H1 (cell line): ENCODE measurements at regions not wholly inside any gene's neighbourhood (a gene's known extent, or its start where the extent isn't known, plus 50 kb on each side); places are given as distances from the start of the nearest gene placed in this dataset.

ENCODE experiments used
- CTCF ChIA-PET: fragments of 300-600 bp; sonication (Branson Sonifier 250); formaldehyde crosslinking; loops from one replicate; lab custom pipeline; 2021; ENCODE audit not compliant: partially characterized antibody; lab: Charles Lee
- POLR2A ChIA-PET: fragments of 300-600 bp; sonication (Branson Sonifier 250); formaldehyde crosslinking; loops from one replicate; lab custom pipeline; 2021; ENCODE audit warnings: inconsistent platforms; ENCODE audit not compliant: partially characterized antibody; lab: Charles Lee
- DNase-seq, 2 experiments: peaks; one replicate each; pipeline versions ENCODE4 v3.0.0 to v3.0.0-alpha.2; 2010 to 2022; ENCODE audit warnings: low spot score in 2 of 2, low read depth in 1 of 2, mixed read lengths in 1 of 2
- FAIRE-seq: peaks from 2 replicates; lab custom pipeline; 2011; peaks lifted over from hg19 to GRCh38; lab: Jason Lieb, UNC
- H2AFZ ChIP-seq: 2 replicates; pipeline ENCODE4 v1.8.1; 2012; ENCODE audit warnings: low read length, inconsistent platforms
- H2AK5ac ChIP-seq: 2 replicates; pipeline ENCODE4 v1.6.1; 2013; ENCODE audit warnings: low read depth, low read length
- H2BK120ac ChIP-seq: replicated peaks from 2 replicates; pipeline ENCODE3; 2013; ENCODE audit warnings: low read depth, low read length, inconsistent platforms
- H2BK12ac ChIP-seq: 2 replicates; pipeline ENCODE4 v1.6.1; 2013; ENCODE audit warnings: low read depth, low read length
- H2BK15ac ChIP-seq: 2 replicates; pipeline ENCODE4 v1.6.1; 2013; ENCODE audit warnings: low read length
- H2BK20ac ChIP-seq: 2 replicates; pipeline ENCODE4 v1.6.1; 2013; ENCODE audit warnings: low read length
- H2BK5ac ChIP-seq: 2 replicates; pipeline ENCODE4 v1.6.1; 2013; ENCODE audit warnings: low read depth, low read length
- H3K14ac ChIP-seq: 2 replicates; pipeline ENCODE4 v1.6.1; 2013; ENCODE audit warnings: inconsistent platforms; ENCODE audit not compliant: insufficient read length
- H3K18ac ChIP-seq: 2 replicates; pipeline ENCODE4 v1.6.1; 2013; ENCODE audit warnings: low read length; ENCODE audit errors: extremely low read depth
- H3K23ac ChIP-seq: 2 replicates; pipeline ENCODE4 v1.6.1; 2013; ENCODE audit warnings: inconsistent platforms; ENCODE audit not compliant: insufficient read length
- H3K23me2 ChIP-seq: 2 replicates; pipeline ENCODE4 v1.6.1; 2013; ENCODE audit warnings: low read depth, low read length
- H3K27ac ChIP-seq: 2 replicates; pipeline ENCODE4 v1.6.1; 2011; ENCODE audit warnings: low read depth, low read length, inconsistent platforms
- H3K27me3 ChIP-seq, 4 experiments: replicated peaks in 1 of 4; 1 replicate in 1 of 4; 2 replicates in 3 of 4; pipeline versions ENCODE4 v1.6.1 to v1.8.1; 2011 to 2013; ENCODE audit warnings: low read length in 3 of 4, mild to moderate bottlenecking in 3 of 4, inconsistent platforms in 2 of 4, mixed read lengths in 2 of 4, moderate library complexity in 1 of 4; ENCODE audit not compliant: control insufficient read depth in 3 of 4, insufficient read depth in 3 of 4; ENCODE audit errors: extremely low read depth in 1 of 4
- H3K36me3 ChIP-seq, 4 experiments: 2 replicates each; pipeline versions ENCODE4 v1.6.1 to v1.8.1; 2011 to 2013; ENCODE audit warnings: mild to moderate bottlenecking in 4 of 4, low read length in 3 of 4, moderate library complexity in 2 of 4, control low read depth in 1 of 4, inconsistent platforms in 1 of 4; ENCODE audit not compliant: insufficient read depth in 4 of 4, control insufficient read depth in 2 of 4
- H3K4ac ChIP-seq: replicated peaks from 2 replicates; pipeline ENCODE3; 2013; ENCODE audit warnings: low read length, low read depth, mixed read lengths, inconsistent platforms; ENCODE audit not compliant: insufficient read length
- H3K4me1 ChIP-seq, 4 experiments: replicated peaks in 1 of 4; 1 replicate in 1 of 4; 2 replicates in 3 of 4; pipeline versions ENCODE4 v1.6.1 to v1.8.1; 2011 to 2013; ENCODE audit warnings: low read length in 3 of 4, inconsistent platforms in 2 of 4, mixed read lengths in 1 of 4; ENCODE audit not compliant: insufficient read depth in 4 of 4, control insufficient read depth in 3 of 4
- H3K4me2 ChIP-seq, 2 experiments: 2 replicates each; pipeline versions ENCODE4 v1.6.1 to v1.8.1; 2011 to 2013; ENCODE audit warnings: low read depth in 2 of 2, low read length in 2 of 2, control low read depth in 1 of 2, inconsistent platforms in 1 of 2, mild to moderate bottlenecking in 1 of 2; ENCODE audit not compliant: insufficient read depth in 1 of 2
- H3K4me3 ChIP-seq, 4 experiments: fragments of 200-600, 300-600 bp in 1 of 4; sonication (generic), shearing (Covaris generic), sonication (Bioruptor Twin) in 1 of 4; 2 replicates each; pipeline versions ENCODE4 v1.5.1 to v1.8.1; 2011 to 2016; ENCODE audit warnings: low read length in 4 of 4, low read depth in 3 of 4, control low read depth in 2 of 4, inconsistent platforms in 2 of 4, mild to moderate bottlenecking in 2 of 4, mixed read lengths in 1 of 4, moderate library complexity in 1 of 4; ENCODE audit not compliant: insufficient read depth in 2 of 4; ENCODE audit errors: extremely low read depth in 1 of 4
- H3K56ac ChIP-seq: replicated peaks from 2 replicates; pipeline ENCODE3; 2013; ENCODE audit warnings: low read depth, mild to moderate bottlenecking, mixed read lengths, low read length, inconsistent platforms; ENCODE audit not compliant: insufficient read length
- H3K79me1 ChIP-seq: 2 replicates; pipeline ENCODE4 v1.6.1; 2013; ENCODE audit warnings: low read depth, low read length, control low read depth
- H3K79me2 ChIP-seq, 2 experiments: 2 replicates each; pipeline versions ENCODE4 v1.6.1 to v1.8.1; 2012 to 2013; ENCODE audit warnings: low read length in 2 of 2, mild to moderate bottlenecking in 2 of 2, inconsistent platforms in 1 of 2; ENCODE audit not compliant: insufficient read depth in 2 of 2, control insufficient read depth in 1 of 2
- H3K9ac ChIP-seq, 4 experiments: replicated peaks in 1 of 4; 1 replicate in 1 of 4; 2 replicates in 3 of 4; pipeline versions ENCODE4 v1.6.1 to v1.8.1; 2011 to 2013; ENCODE audit warnings: low read depth in 3 of 4, low read length in 3 of 4, control low read depth in 2 of 4, mild to moderate bottlenecking in 2 of 4, moderate library complexity in 2 of 4, inconsistent platforms in 1 of 4; ENCODE audit errors: extremely low read depth in 1 of 4
- H3K9me3 ChIP-seq, 2 experiments: 2 replicates each; pipeline versions ENCODE4 v1.6.1 to v1.8.1; 2012 to 2013; ENCODE audit warnings: mild to moderate bottlenecking in 2 of 2, moderate library complexity in 2 of 2, control low read depth in 1 of 2, inconsistent platforms in 1 of 2, low read depth in 1 of 2, low read length in 1 of 2, mixed read lengths in 1 of 2; ENCODE audit not compliant: insufficient read depth in 2 of 2
- H4K20me1 ChIP-seq, 2 experiments: replicated peaks in 1 of 2; 2 replicates each; pipeline versions ENCODE3 to v1.8.1; 2011 to 2013; ENCODE audit warnings: inconsistent platforms in 2 of 2, low read length in 2 of 2, mild to moderate bottlenecking in 1 of 2; ENCODE audit not compliant: insufficient read depth in 2 of 2, control insufficient read depth in 1 of 2
- H4K5ac ChIP-seq: 2 replicates; pipeline ENCODE4 v1.6.1; 2013; ENCODE audit warnings: low read length, low read depth, mixed read lengths, inconsistent platforms; ENCODE audit not compliant: insufficient read length
- H4K8ac ChIP-seq: 2 replicates; pipeline ENCODE4 v1.8.0; 2013; ENCODE audit warnings: mild to moderate bottlenecking, moderate library complexity, low read length, inconsistent platforms; ENCODE audit not compliant: insufficient read depth; ENCODE audit errors: extremely low read depth
- H4K91ac ChIP-seq: replicated peaks from 2 replicates; pipeline ENCODE3; 2013; ENCODE audit warnings: low read length, mixed read lengths, inconsistent platforms; ENCODE audit not compliant: insufficient read length
- ATF2 ChIP-seq: IDR thresholded peaks from 2 replicates; pipeline ENCODE4 v1.6.1; 2012; ENCODE audit warnings: low read length, inconsistent platforms
- CBX5 ChIP-seq: fragments of 300-800, 300-1000 bp; sonication (generic); IDR thresholded peaks from 2 replicates; pipeline ENCODE4 v1.7.1; 2016; ENCODE audit warnings: antibody characterized with exemption, low read length, low read depth
- CEBPB ChIP-seq: IDR thresholded peaks from 2 replicates; pipeline ENCODE4 v1.6.1; 2012; ENCODE audit warnings: low read depth, low read length
- CHD2 ChIP-seq: IDR thresholded peaks from 2 replicates; pipeline ENCODE4 v1.6.1; 2012; ENCODE audit warnings: low read length, improper control_type of control experiment
- GTF2F1 ChIP-seq: IDR thresholded peaks from 2 replicates; pipeline ENCODE4 v1.6.1; 2012; ENCODE audit warnings: low read depth, low read length, improper control_type of control experiment, borderline replicate concordance
- KDM4A ChIP-seq: IDR thresholded peaks from one replicate; pipeline ENCODE4 v1.7.1; 2012; ENCODE audit warnings: low read depth, mild to moderate bottlenecking, moderate library complexity, low read length, inconsistent platforms; ENCODE audit not compliant: severe bottlenecking
- NANOG ChIP-seq: IDR thresholded peaks from 2 replicates; pipeline ENCODE4 v1.6.1; 2011; ENCODE audit warnings: low read length, low read depth, mild to moderate bottlenecking, inconsistent platforms; ENCODE audit not compliant: insufficient read depth, poor library complexity, severe bottlenecking
- RFX5 ChIP-seq: IDR thresholded peaks from 2 replicates; pipeline ENCODE4 v1.6.1; 2011; ENCODE audit warnings: low read depth, low read length, improper control_type of control experiment, borderline replicate concordance
- SIN3A ChIP-seq, 2 experiments: IDR thresholded peaks in 1 of 2; conservative IDR thresholded peaks in 1 of 2; 2 replicates each; pipeline ENCODE4 v1.6.1; 2011 to 2012; ENCODE audit warnings: low read length in 2 of 2, improper control_type of control experiment in 1 of 2, low read depth in 1 of 2, mild to moderate bottlenecking in 1 of 2
- SUZ12 ChIP-seq: fragments of 200-600 bp; sonication (generic); IDR thresholded peaks from 2 replicates; pipeline ENCODE4 v1.6.1; 2012; ENCODE audit warnings: mild to moderate bottlenecking, inconsistent platforms, low read length, moderate library complexity, mixed read lengths
- TAF7 ChIP-seq: optimal IDR thresholded peaks from 2 replicates; pipeline ENCODE3; 2011; ENCODE audit warnings: low read depth, mild to moderate bottlenecking, inconsistent platforms, low read length, moderate library complexity, borderline replicate concordance
- TBP ChIP-seq: IDR thresholded peaks from 2 replicates; pipeline ENCODE4 v1.6.1; 2011; ENCODE audit warnings: low read depth, low read length, improper control_type of control experiment
- TEAD4 ChIP-seq: IDR thresholded peaks from 2 replicates; pipeline ENCODE4 v1.6.1; 2012; ENCODE audit warnings: low read depth, low read length, inconsistent platforms, mixed read lengths
- WGBS, 2 experiments: shearing (Covaris generic) in 1 of 2; methylation state at CpG; one replicate each; pipeline versions ENCODE4 v1.1.6 to v1.1.7; 2013 to 2015; ENCODE audit warnings: low lambda C conversion rate in 2 of 2, mixed read lengths in 2 of 2, inconsistent platforms in 1 of 2, low coverage in 1 of 2, missing lambda C conversion rate in 1 of 2; ENCODE audit not compliant: insufficient replicate concordance in 2 of 2, insufficient coverage in 1 of 2, insufficient read length in 1 of 2; ENCODE audit errors: extremely low coverage in 1 of 2, missing lambda C conversion rate in 1 of 2; 5-methylcytosine and 5-hydroxymethylcytosine counted together

GRCh38 chr4:181646864-181647263 lies 596.3 kb upstream of the TENM3 start:
- H3K27ac ChIP-seq: no peak overlapping the region
- ChIA-PET CTCF (no interaction called here), POLR2A (no interaction called here)
- WGBS, 2 experiments: 91% methylated on average over 6 of the region's 6 CpGs; no CpG with 5 or more reads in 1 of the 2 experiments
- no peak overlapping the region for H2AK5ac ChIP-seq
- no peaks in the 10 kb centered on the region for H3K36me3 ChIP-seq
- no peak overlapping the region for H2BK5ac ChIP-seq
- no peaks in the 10 kb centered on the region for H3K4me1 ChIP-seq
- no peaks in the 10 kb centered on the region for H3K23me2 ChIP-seq
- H3K79me2 ChIP-seq: no peaks in the 10 kb centered on the region
- H2BK120ac ChIP-seq: no peak overlapping the region
- no peak overlapping the region for H3K56ac ChIP-seq
- no peak overlapping the region for H3K4ac ChIP-seq
- H4K5ac ChIP-seq: no peak overlapping the region
- H3K4me2 ChIP-seq: no peak overlapping the region
- H3K4me3 ChIP-seq: no peak overlapping the region
- no peak overlapping the region for H2BK20ac ChIP-seq
- no peak overlapping the region for H2AFZ ChIP-seq
- no peak overlapping the region for H3K14ac ChIP-seq
- no peak overlapping the region for H2BK12ac ChIP-seq
- no peak overlapping the region for H3K9ac ChIP-seq
- no peaks in the 10 kb centered on the region for H3K79me1 ChIP-seq
- DNase-seq: no peak
- H3K27me3 ChIP-seq: no peaks in the 10 kb centered on the region
- H4K8ac ChIP-seq: no peak overlapping the region
- H3K23ac ChIP-seq: no peak overlapping the region
- H2BK15ac ChIP-seq: no peak overlapping the region
- H4K91ac ChIP-seq: no peak overlapping the region
- no peaks in the 10 kb centered on the region for H4K20me1 ChIP-seq
- no peaks in the 10 kb centered on the region for H3K9me3 ChIP-seq
- H3K18ac ChIP-seq: no peak overlapping the region
- FAIRE-seq: no peak
- TF ChIP-seq TAF7 (no peak), RFX5 (no peak), CBX5 (no peak), CEBPB (no peak), ATF2 (no peak), TEAD4 (no peak), SUZ12 (no peak), KDM4A (no peak), TBP (no peak), CHD2 (no peak), GTF2F1 (no peak), SIN3A (conservative IDR thresholded peaks at IDR 0.05 in 1 of 2, IDR thresholded peaks at IDR 0.05 in 1 of 2; ENCODE audit: low read depth in 1 of 2, low read length in 2 of 2) (no peak), NANOG (no peak)
